ENCODE measurements at regions not wholly inside any gene's neighbourhood (a gene's known extent, or its start where the extent isn't known, plus 50 kb on each side); places are given as distances from the start of the nearest gene placed in this dataset.

GRCh38 chr2:234771980-234772732 is 179.7 kb upstream of the SH3BP4 start:
- DNase-seq (ENCODE audit: extremely low read depth, low read depth), result no peak

- DNase-seq (ENCODE audit: extremely low read depth, low read depth), result no peak
Measured at GRCh38 chr2:234771176-234771575, 180.6 kb upstream of the SH3BP4 start.

GRCh38 chr2:234770715-234771141 is 181.1 kb upstream of the SH3BP4 start:
- no peak for DNase-seq (ENCODE audit: extremely low read depth, low read depth)

- DNase-seq (ENCODE audit: extremely low read depth, low read depth), result no peak
Measured at GRCh38 chr2:234770031-234770506, 181.7 kb upstream of the SH3BP4 start.

- no peak for DNase-seq (ENCODE audit: extremely low read depth, low read depth)
Measured at GRCh38 chr2:234768608-234769196, 183.1 kb upstream of the SH3BP4 start.

GRCh38 chr2:234765279-234765678 is 186.5 kb upstream of the SH3BP4 start:
- DNase-seq (ENCODE audit: extremely low read depth, low read depth), result no peak

- DNase-seq (ENCODE audit: extremely low read depth, low read depth), result no peak
Measured at GRCh38 chr2:234764372-234764771, 187.4 kb upstream of the SH3BP4 start.

- no peak for DNase-seq (ENCODE audit: extremely low read depth, low read depth)
Measured at GRCh38 chr2:234763002-234763873, 188.6 kb upstream of the SH3BP4 start.

GRCh38 chr2:234761910-234762309 is 189.9 kb upstream of the SH3BP4 start:
- DNase-seq (ENCODE audit: extremely low read depth, low read depth), result no peak

GRCh38 chr2:234754126-234754525 is 197.7 kb upstream of the SH3BP4 start:
- no peak for DNase-seq (ENCODE audit: extremely low read depth, low read depth)

- DNase-seq (ENCODE audit: extremely low read depth, low read depth), result no peak
Measured at GRCh38 chr2:234753701-234754100, 198.1 kb upstream of the SH3BP4 start.

- DNase-seq (ENCODE audit: extremely low read depth, low read depth), result no peak
Measured at GRCh38 chr2:234752966-234753365, 198.9 kb upstream of the SH3BP4 start.

- DNase-seq (ENCODE audit: extremely low read depth, low read depth), result no peak
Measured at GRCh38 chr2:234751275-234751973, 200.4 kb upstream of the SH3BP4 start.

GRCh38 chr2:234747833-234748559 is 203.8 kb upstream of the SH3BP4 start:
- DNase-seq (ENCODE audit: extremely low read depth, low read depth), result no peak

GRCh38 chr2:234747032-234747431 is 204.8 kb upstream of the SH3BP4 start:
- no peak for DNase-seq (ENCODE audit: extremely low read depth, low read depth)

GRCh38 chr2:234745347-234745746 is 206.5 kb upstream of the SH3BP4 start:
- no peak for DNase-seq (ENCODE audit: extremely low read depth, low read depth)

GRCh38 chr2:234741976-234742375 is 209.8 kb upstream of the SH3BP4 start:
- peak; percentile 14 for DNase-seq (ENCODE audit: extremely low read depth, low read depth)

GRCh38 chr2:234739061-234739460 is 212.8 kb upstream of the SH3BP4 start:
- no peak for DNase-seq (ENCODE audit: extremely low read depth, low read depth)

GRCh38 chr2:234735829-234736228 is 216.0 kb upstream of the SH3BP4 start:
- DNase-seq (ENCODE audit: extremely low read depth, low read depth), result no peak

All from NCI-H460 (cell line).